Neural cell (in vitro differentiated cells): ENCODE measurements at regions not wholly inside any gene's neighbourhood (a gene's known extent, or its start where the extent isn't known, plus 50 kb on each side); places are given as distances from the start of the nearest gene placed in this dataset.

ENCODE experiments used
- EP300 ChIP-seq: fragments of 450-650 bp; conservative IDR thresholded peaks from 2 replicates; pipeline ENCODE4 v1.6.1; 2014; ENCODE audit warnings: antibody characterized with exemption, mild to moderate bottlenecking, moderate library complexity; ENCODE audit not compliant: poor library complexity, severe bottlenecking
- EZH2 ChIP-seq: fragments of 200-600, 300-800 bp; shearing (Covaris generic), sonication (generic); IDR thresholded peaks from 2 replicates; pipeline ENCODE4 v1.6.1; 2014; ENCODE audit warnings: antibody characterized with exemption, low read length, borderline replicate concordance, mild to moderate bottlenecking; ENCODE audit not compliant: insufficient read depth, poor library complexity, severe bottlenecking
- SMC3 ChIP-seq: fragments of 450-650 bp; conservative IDR thresholded peaks from 2 replicates; pipeline ENCODE4 v1.6.1; 2014; ENCODE audit warnings: antibody characterized with exemption, mild to moderate bottlenecking, moderate library complexity; ENCODE audit not compliant: poor library complexity
- TAF1 ChIP-seq: IDR thresholded peaks from 2 replicates; pipeline ENCODE4 v1.6.1; 2012; ENCODE audit warnings: low read depth
- TF ChIP-seq, protein P1 (sequence below): fragments of 450-650 bp; IDR thresholded peaks from 2 replicates; pipeline ENCODE4 v1.5.1; 2014; ENCODE audit warnings: antibody characterized with exemption, mild to moderate bottlenecking, moderate library complexity; ENCODE audit not compliant: poor library complexity, severe bottlenecking
- TF ChIP-seq, protein P2 (sequence below): IDR thresholded peaks from 2 replicates; pipeline ENCODE4 v1.6.1; 2012; ENCODE audit warnings: borderline replicate concordance

- TF ChIP-seq, protein P1, sequence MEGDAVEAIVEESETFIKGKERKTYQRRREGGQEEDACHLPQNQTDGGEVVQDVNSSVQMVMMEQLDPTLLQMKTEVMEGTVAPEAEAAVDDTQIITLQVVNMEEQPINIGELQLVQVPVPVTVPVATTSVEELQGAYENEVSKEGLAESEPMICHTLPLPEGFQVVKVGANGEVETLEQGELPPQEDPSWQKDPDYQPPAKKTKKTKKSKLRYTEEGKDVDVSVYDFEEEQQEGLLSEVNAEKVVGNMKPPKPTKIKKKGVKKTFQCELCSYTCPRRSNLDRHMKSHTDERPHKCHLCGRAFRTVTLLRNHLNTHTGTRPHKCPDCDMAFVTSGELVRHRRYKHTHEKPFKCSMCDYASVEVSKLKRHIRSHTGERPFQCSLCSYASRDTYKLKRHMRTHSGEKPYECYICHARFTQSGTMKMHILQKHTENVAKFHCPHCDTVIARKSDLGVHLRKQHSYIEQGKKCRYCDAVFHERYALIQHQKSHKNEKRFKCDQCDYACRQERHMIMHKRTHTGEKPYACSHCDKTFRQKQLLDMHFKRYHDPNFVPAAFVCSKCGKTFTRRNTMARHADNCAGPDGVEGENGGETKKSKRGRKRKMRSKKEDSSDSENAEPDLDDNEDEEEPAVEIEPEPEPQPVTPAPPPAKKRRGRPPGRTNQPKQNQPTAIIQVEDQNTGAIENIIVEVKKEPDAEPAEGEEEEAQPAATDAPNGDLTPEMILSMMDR: no peak
- TF ChIP-seq, protein P2, sequence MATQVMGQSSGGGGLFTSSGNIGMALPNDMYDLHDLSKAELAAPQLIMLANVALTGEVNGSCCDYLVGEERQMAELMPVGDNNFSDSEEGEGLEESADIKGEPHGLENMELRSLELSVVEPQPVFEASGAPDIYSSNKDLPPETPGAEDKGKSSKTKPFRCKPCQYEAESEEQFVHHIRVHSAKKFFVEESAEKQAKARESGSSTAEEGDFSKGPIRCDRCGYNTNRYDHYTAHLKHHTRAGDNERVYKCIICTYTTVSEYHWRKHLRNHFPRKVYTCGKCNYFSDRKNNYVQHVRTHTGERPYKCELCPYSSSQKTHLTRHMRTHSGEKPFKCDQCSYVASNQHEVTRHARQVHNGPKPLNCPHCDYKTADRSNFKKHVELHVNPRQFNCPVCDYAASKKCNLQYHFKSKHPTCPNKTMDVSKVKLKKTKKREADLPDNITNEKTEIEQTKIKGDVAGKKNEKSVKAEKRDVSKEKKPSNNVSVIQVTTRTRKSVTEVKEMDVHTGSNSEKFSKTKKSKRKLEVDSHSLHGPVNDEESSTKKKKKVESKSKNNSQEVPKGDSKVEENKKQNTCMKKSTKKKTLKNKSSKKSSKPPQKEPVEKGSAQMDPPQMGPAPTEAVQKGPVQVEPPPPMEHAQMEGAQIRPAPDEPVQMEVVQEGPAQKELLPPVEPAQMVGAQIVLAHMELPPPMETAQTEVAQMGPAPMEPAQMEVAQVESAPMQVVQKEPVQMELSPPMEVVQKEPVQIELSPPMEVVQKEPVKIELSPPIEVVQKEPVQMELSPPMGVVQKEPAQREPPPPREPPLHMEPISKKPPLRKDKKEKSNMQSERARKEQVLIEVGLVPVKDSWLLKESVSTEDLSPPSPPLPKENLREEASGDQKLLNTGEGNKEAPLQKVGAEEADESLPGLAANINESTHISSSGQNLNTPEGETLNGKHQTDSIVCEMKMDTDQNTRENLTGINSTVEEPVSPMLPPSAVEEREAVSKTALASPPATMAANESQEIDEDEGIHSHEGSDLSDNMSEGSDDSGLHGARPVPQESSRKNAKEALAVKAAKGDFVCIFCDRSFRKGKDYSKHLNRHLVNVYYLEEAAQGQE: peak; percentile 69
- no peak for TF ChIP-seq EZH2
- TF ChIP-seq SMC3: no peak
- TF ChIP-seq TAF1: no peak
- TF ChIP-seq EP300: no peak
Measured at GRCh38 chr10:117725993-117726392, 183.4 kb downstream of the EMX2 start.
